ENCODE measurements at regions not wholly inside any gene's neighbourhood (a gene's known extent, or its start where the extent isn't known, plus 50 kb on each side); places are given as distances from the start of the nearest gene placed in this dataset.

DNA sequence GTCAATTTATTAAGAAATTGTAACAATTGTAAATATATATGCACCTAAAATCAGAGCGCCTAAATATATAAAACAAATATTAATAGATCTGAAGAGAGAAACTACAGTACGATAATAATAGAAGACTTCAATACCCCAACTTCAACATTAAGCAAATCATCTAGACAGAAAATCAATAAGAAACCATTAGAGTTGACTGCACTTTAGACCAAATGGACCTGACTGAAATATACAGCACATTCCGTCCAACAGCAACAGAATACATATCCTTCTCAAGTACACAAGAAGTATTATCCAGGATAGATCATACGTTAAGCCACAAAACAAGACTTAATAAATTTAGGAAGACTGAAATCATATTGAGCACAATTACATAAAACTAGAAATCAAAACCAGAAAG, 208.7 kb downstream of the MED10 start:
- Histone ChIP-seq H3K36me3 (ENCODE audit: control insufficient read depth, insufficient read depth, low read length) (no peaks in the 10 kb centered on the region), H3K4me1 (ENCODE audit: control insufficient read depth, insufficient read depth, low read length) (no peaks in the 10 kb centered on the region), H3K4me3 (ENCODE audit: low read length) (no peak overlapping the region), H3K27ac (ENCODE audit: low read depth, low read length) (no peak overlapping the region), H3K9ac (ENCODE audit: extremely low read depth, low read length, poor library complexity, severe bottlenecking) (no peak overlapping the region), H3K27me3 (ENCODE audit: control insufficient read depth, insufficient read depth, low read length, poor library complexity, severe bottlenecking) (no peaks in the 10 kb centered on the region), H3K9me3 (ENCODE audit: control insufficient read depth, low read length) (no peaks in the 10 kb centered on the region)
- Mint-ChIP-seq H3K36me3 (ENCODE audit: low read depth) (no peaks in the 10 kb centered on the region), H3K9me3 (no peaks in the 10 kb centered on the region), H3K27me3 (ENCODE audit: insufficient read depth) (no peaks in the 10 kb centered on the region), H3K27ac (no peak overlapping the region), H3K4me1 (no peaks in the 10 kb centered on the region), H3K4me3 (no peak overlapping the region)
- TF ChIP-seq, protein P1, sequence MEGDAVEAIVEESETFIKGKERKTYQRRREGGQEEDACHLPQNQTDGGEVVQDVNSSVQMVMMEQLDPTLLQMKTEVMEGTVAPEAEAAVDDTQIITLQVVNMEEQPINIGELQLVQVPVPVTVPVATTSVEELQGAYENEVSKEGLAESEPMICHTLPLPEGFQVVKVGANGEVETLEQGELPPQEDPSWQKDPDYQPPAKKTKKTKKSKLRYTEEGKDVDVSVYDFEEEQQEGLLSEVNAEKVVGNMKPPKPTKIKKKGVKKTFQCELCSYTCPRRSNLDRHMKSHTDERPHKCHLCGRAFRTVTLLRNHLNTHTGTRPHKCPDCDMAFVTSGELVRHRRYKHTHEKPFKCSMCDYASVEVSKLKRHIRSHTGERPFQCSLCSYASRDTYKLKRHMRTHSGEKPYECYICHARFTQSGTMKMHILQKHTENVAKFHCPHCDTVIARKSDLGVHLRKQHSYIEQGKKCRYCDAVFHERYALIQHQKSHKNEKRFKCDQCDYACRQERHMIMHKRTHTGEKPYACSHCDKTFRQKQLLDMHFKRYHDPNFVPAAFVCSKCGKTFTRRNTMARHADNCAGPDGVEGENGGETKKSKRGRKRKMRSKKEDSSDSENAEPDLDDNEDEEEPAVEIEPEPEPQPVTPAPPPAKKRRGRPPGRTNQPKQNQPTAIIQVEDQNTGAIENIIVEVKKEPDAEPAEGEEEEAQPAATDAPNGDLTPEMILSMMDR (conservative IDR thresholded peaks at IDR 0.05), result no peak
- DNase-seq, result no peak
- WGBS, 2 experiments (ENCODE audit: insufficient coverage in 1 of 2, insufficient read length in 1 of 2), result 20 to 90% methylated on average over 1 to 3 of the region's 4 CpGs

DNA sequence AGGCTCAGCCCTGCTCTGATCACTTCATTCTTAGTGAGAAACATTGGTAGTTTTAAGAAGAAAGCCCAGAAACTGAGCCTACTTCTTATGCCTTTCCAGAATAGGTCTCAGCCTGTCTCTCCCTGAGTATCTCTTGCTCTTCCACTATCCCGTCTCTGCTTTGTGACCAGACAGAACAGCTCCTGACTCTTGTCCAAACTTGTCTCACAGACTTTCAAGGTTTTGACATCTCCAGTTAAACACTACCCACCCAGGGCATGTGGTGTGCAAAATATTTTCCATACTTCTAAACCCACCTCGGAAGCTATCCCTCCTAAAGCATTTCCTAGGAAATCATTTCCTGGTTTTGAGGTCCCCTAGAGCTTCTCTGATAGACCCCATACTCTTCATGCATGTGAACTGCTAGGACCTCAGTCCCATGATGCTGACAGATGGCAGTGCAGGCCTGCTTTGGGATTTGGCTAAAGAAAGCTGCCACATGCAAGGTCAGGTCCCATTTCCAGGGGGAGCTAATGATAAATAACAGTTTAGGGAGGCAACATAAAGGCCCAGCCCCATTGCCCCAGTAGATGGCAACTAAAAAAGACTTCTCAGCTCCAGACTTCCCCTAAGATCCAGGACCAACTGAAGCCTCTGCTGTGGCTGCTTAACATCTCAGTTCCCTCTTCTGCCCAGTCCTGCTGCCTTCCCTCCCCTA, 211.5 kb downstream of the MED10 start:
- Histone ChIP-seq H3K9me3 (ENCODE audit: control insufficient read depth, low read length) (no peaks in the 10 kb centered on the region), H3K4me1 (ENCODE audit: control insufficient read depth, insufficient read depth, low read length) (peaks cover 3% of the 10 kb centered on the region), H3K27ac (ENCODE audit: low read depth, low read length) (no peak overlapping the region), H3K4me3 (ENCODE audit: low read length) (no peak overlapping the region), H3K9ac (ENCODE audit: extremely low read depth, low read length, poor library complexity, severe bottlenecking) (no peak overlapping the region), H3K27me3 (ENCODE audit: control insufficient read depth, insufficient read depth, low read length, poor library complexity, severe bottlenecking) (no peaks in the 10 kb centered on the region), H3K36me3 (ENCODE audit: control insufficient read depth, insufficient read depth, low read length) (no peaks in the 10 kb centered on the region)
- Mint-ChIP-seq H3K4me3 (no peak overlapping the region), H3K27me3 (ENCODE audit: insufficient read depth) (no peaks in the 10 kb centered on the region), H3K9me3 (no peaks in the 10 kb centered on the region), H3K36me3 (ENCODE audit: low read depth) (no peaks in the 10 kb centered on the region), H3K4me1 (peaks cover 3% of the 10 kb centered on the region), H3K27ac (no peak overlapping the region)
- no peak for DNase-seq
- WGBS, 2 experiments (ENCODE audit: insufficient coverage in 1 of 2, insufficient read length in 1 of 2), result 80 to 89% methylated on average over 2 of the region's 2 CpGs
- TF ChIP-seq, protein P1 (conservative IDR thresholded peaks at IDR 0.05), result peak; percentile 50

DNA sequence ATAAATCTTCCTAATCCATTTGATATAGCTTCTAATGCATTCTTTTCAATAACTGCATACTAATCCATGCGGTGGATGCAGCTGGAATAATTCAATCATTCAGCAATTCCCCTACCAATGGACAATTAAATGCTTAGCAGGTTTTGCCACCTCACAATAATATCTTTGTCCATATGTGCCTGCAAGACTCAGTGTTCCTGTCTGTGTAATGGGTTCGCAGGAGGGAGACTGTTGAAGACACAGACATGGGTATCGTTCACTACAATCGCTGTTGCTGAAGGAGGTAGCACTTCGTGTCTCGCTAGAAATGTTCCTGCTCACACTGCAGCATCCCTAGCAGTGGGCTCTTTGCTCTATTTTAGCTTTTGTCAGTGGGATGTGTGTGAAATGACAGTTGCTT, 214.4 kb downstream of the MED10 start:
- Mint-ChIP-seq H3K36me3 (ENCODE audit: low read depth) (no peaks in the 10 kb centered on the region), H3K9me3 (no peaks in the 10 kb centered on the region), H3K4me3 (no peak overlapping the region), H3K4me1 (peaks cover 11% of the 10 kb centered on the region), H3K27ac (no peak overlapping the region), H3K27me3 (ENCODE audit: insufficient read depth) (peaks cover 2% of the 10 kb centered on the region)
- Histone ChIP-seq H3K9ac (ENCODE audit: extremely low read depth, low read length, poor library complexity, severe bottlenecking) (no peak overlapping the region), H3K4me3 (ENCODE audit: low read length) (no peak overlapping the region), H3K36me3 (ENCODE audit: control insufficient read depth, insufficient read depth, low read length) (no peaks in the 10 kb centered on the region), H3K9me3 (ENCODE audit: control insufficient read depth, low read length) (no peaks in the 10 kb centered on the region), H3K27ac (ENCODE audit: low read depth, low read length) (no peak overlapping the region), H3K4me1 (ENCODE audit: control insufficient read depth, insufficient read depth, low read length) (peaks cover 6% of the 10 kb centered on the region), H3K27me3 (ENCODE audit: control insufficient read depth, insufficient read depth, low read length, poor library complexity, severe bottlenecking) (no peaks in the 10 kb centered on the region)
- 92 to 95% methylated on average over 5 to 6 of the region's 6 CpGs for WGBS, 2 experiments (ENCODE audit: insufficient coverage in 1 of 2, insufficient read length in 1 of 2)
- DNase-seq, result no peak
- TF ChIP-seq, protein P1 (conservative IDR thresholded peaks at IDR 0.05), result no peak
